Fibroblast of lung (primary cell): ENCODE measurements at regions not wholly inside any gene's neighbourhood (a gene's known extent, or its start where the extent isn't known, plus 50 kb on each side); places are given as distances from the start of the nearest gene placed in this dataset.

ENCODE experiments used
- DNase-seq, 2 donors: peaks; one replicate each; pipeline versions ENCODE4 v3.0.0 to v3.0.0-alpha.2; 2010; ENCODE audit warnings: low read depth in 2 of 2
- H2AFZ ChIP-seq: 2 replicates; pipeline ENCODE4 v1.5.1; 2012; ENCODE audit warnings: low read length, control low read depth, inconsistent platforms
- H3K27ac ChIP-seq: 2 replicates; pipeline ENCODE4 v1.5.1; 2011; ENCODE audit warnings: low read length, control low read depth; ENCODE audit not compliant: insufficient read depth
- H3K27me3 ChIP-seq: 2 replicates; pipeline ENCODE4 v1.5.1; 2011; ENCODE audit warnings: mild to moderate bottlenecking, low read length; ENCODE audit not compliant: control insufficient read depth, insufficient read depth
- H3K36me3 ChIP-seq: 2 replicates; pipeline ENCODE4 v1.5.1; 2011; ENCODE audit warnings: low read length; ENCODE audit not compliant: control insufficient read depth, insufficient read depth
- H3K4me1 ChIP-seq: 2 replicates; pipeline ENCODE4 v1.5.1; 2011; ENCODE audit warnings: low read length; ENCODE audit not compliant: control insufficient read depth, insufficient read depth; ENCODE audit errors: extremely low read depth
- H3K4me2 ChIP-seq: 2 replicates; pipeline ENCODE4 v1.5.1; 2011; ENCODE audit warnings: low read length, control low read depth; ENCODE audit not compliant: insufficient read depth; ENCODE audit errors: extremely low read depth
- H3K4me3 ChIP-seq, 4 experiments: fragments of 200-600 bp in 1 of 4; sonication (generic) in 1 of 4; replicated peaks in 1 of 4; 2 replicates each; pipeline ENCODE4 v1.5.1; 2011 to 2016; ENCODE audit warnings: low read length in 4 of 4, low read depth in 3 of 4, mild to moderate bottlenecking in 3 of 4, control low read depth in 2 of 4, inconsistent platforms in 1 of 4, mixed read lengths in 1 of 4; ENCODE audit not compliant: insufficient read depth in 1 of 4; ENCODE audit errors: control extremely low read depth in 1 of 4
- H3K79me2 ChIP-seq: 2 replicates; pipeline ENCODE4 v1.5.1; 2012; ENCODE audit warnings: mild to moderate bottlenecking, low read length, inconsistent platforms; ENCODE audit not compliant: control insufficient read depth, insufficient read depth
- H3K9ac ChIP-seq: 2 replicates; pipeline ENCODE4 v1.5.1; 2011; ENCODE audit warnings: mild to moderate bottlenecking, low read length, control low read depth; ENCODE audit not compliant: insufficient read depth
- H3K9me3 ChIP-seq: 2 replicates; pipeline ENCODE4 v1.5.1; 2012; ENCODE audit warnings: low read depth, low read length; ENCODE audit not compliant: control insufficient read depth, insufficient read depth
- H4K20me1 ChIP-seq: 2 replicates; pipeline ENCODE4 v1.5.1; 2011; ENCODE audit warnings: low read length; ENCODE audit not compliant: control insufficient read depth, insufficient read depth; ENCODE audit errors: extremely low read depth
- EZH2 ChIP-seq: IDR thresholded peaks from 2 replicates; pipeline ENCODE4 v1.5.1; 2012; ENCODE audit warnings: low read length, control low read depth, mild to moderate bottlenecking; ENCODE audit errors: missing control alignments
- TF ChIP-seq, protein P1 (sequence below), 2 donors: IDR thresholded peaks in 1 of 2; conservative IDR thresholded peaks in 1 of 2; 1 replicate in 1 of 2; 2 replicates in 1 of 2; pipeline ENCODE4 v1.5.1; 2011 to 2012; ENCODE audit warnings: low read length in 2 of 2, control low read depth in 1 of 2, inconsistent platforms in 1 of 2, low read depth in 1 of 2, mild to moderate bottlenecking in 1 of 2

DNA sequence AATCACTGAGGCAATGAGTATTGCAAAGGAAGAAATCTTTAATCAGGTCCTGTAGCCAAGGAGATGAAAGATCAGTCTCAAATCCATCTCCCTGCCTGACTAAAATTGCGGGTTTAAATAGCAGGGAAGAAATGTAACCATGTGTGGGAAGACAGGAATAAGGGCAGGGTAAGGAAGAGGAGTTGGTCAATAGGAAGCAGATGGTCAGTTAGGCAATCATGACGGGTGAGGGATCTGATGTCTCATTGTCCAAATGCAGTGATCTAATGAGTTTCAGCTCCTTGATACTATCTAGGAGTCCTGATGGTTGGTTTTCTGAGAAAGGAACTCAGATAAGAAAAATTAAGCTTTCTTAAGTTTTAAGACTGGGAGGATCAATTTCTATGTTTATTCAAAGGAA, 200.8 kb downstream of the SPATA18 start:
- Histone ChIP-seq H3K27me3 (no peaks in the 10 kb centered on the region), H3K9ac (no peak overlapping the region), H3K4me2 (no peak overlapping the region), H3K36me3 (no peaks in the 10 kb centered on the region), H3K79me2 (no peaks in the 10 kb centered on the region), H3K4me3 (no peak overlapping the region), H3K27ac (no peak overlapping the region), H3K4me1 (no peaks in the 10 kb centered on the region), H2AFZ (no peak overlapping the region), H3K9me3 (no peaks in the 10 kb centered on the region), H4K20me1 (no peaks in the 10 kb centered on the region)
- no peak for DNase-seq
- TF ChIP-seq, protein P1, sequence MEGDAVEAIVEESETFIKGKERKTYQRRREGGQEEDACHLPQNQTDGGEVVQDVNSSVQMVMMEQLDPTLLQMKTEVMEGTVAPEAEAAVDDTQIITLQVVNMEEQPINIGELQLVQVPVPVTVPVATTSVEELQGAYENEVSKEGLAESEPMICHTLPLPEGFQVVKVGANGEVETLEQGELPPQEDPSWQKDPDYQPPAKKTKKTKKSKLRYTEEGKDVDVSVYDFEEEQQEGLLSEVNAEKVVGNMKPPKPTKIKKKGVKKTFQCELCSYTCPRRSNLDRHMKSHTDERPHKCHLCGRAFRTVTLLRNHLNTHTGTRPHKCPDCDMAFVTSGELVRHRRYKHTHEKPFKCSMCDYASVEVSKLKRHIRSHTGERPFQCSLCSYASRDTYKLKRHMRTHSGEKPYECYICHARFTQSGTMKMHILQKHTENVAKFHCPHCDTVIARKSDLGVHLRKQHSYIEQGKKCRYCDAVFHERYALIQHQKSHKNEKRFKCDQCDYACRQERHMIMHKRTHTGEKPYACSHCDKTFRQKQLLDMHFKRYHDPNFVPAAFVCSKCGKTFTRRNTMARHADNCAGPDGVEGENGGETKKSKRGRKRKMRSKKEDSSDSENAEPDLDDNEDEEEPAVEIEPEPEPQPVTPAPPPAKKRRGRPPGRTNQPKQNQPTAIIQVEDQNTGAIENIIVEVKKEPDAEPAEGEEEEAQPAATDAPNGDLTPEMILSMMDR (conservative IDR thresholded peaks at IDR 0.05 in 1 of 2, IDR thresholded peaks at IDR 0.05 in 1 of 2; ENCODE audit: low read depth in 1 of 2, low read length in 2 of 2), result no peak
- no peak for TF ChIP-seq EZH2

DNA sequence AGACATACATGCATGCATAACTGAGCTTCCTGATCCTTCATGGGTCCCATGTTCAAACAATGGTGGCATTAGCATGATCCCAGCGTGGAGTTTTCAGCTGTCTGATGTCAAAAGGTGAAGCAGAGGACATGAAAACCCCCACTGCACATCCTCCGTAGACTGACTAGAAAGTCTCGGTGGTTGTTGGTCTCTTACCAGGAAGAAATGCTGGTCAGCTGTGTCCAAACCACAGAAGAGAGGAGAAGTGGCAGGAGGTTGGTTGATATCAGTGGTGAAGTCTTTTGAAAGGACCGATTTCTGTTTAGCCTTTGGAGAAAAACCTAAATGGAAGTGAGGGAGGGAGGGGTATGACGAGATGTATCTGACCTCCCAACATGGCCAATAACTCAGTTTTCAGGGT, 201.9 kb downstream of the SPATA18 start:
- no peaks in the 10 kb centered on the region for H3K79me2 ChIP-seq
- H3K4me3 ChIP-seq, result no peak overlapping the region
- TF ChIP-seq, protein P1 (conservative IDR thresholded peaks at IDR 0.05 in 1 of 2, IDR thresholded peaks at IDR 0.05 in 1 of 2; ENCODE audit: low read depth in 1 of 2, low read length in 2 of 2), result no peak
- TF ChIP-seq EZH2, result no peak
- H3K27me3 ChIP-seq, result no peaks in the 10 kb centered on the region
- no peaks in the 10 kb centered on the region for H4K20me1 ChIP-seq
- no peaks in the 10 kb centered on the region for H3K36me3 ChIP-seq
- no peak for DNase-seq
- H3K9me3 ChIP-seq, result no peaks in the 10 kb centered on the region
- no peaks in the 10 kb centered on the region for H3K4me1 ChIP-seq
- no peak overlapping the region for H3K4me2 ChIP-seq
- H3K9ac ChIP-seq, result no peak overlapping the region
- no peak overlapping the region for H3K27ac ChIP-seq
- no peak overlapping the region for H2AFZ ChIP-seq

DNA sequence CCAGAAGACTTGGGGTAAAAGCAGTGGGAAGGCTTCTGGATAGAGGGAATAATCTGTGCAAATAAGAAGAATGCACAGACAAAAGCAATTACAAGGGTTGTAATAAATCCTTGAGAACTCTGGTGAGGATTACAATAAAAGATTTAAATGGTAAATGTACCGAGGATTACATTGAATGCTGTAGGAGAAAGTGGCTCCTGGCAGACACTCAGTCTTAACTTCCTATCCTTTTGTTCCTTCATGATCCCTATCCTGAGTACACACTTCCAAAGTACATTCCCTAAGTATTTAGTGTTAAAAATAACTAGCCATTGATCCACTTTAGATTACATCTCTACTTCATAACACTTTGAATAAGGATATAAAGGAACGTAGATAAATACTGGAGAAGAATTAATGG, 205.4 kb downstream of the SPATA18 start:
- no peak overlapping the region for H3K27ac ChIP-seq
- DNase-seq, result no peak
- TF ChIP-seq, protein P1 (conservative IDR thresholded peaks at IDR 0.05 in 1 of 2, IDR thresholded peaks at IDR 0.05 in 1 of 2; ENCODE audit: low read depth in 1 of 2, low read length in 2 of 2), result no peak
- no peak for TF ChIP-seq EZH2
- H3K36me3 ChIP-seq, result no peaks in the 10 kb centered on the region
- no peaks in the 10 kb centered on the region for H4K20me1 ChIP-seq
- H3K9me3 ChIP-seq, result no peaks in the 10 kb centered on the region
- H3K79me2 ChIP-seq, result no peaks in the 10 kb centered on the region
- H3K27me3 ChIP-seq, result no peaks in the 10 kb centered on the region
- no peak overlapping the region for H2AFZ ChIP-seq
- no peak overlapping the region for H3K4me3 ChIP-seq
- H3K9ac ChIP-seq, result no peak overlapping the region
- no peak overlapping the region for H3K4me2 ChIP-seq
- H3K4me1 ChIP-seq, result no peaks in the 10 kb centered on the region
